Endothelial cell of umbilical vein (primary cell): ENCODE measurements at regions not wholly inside any gene's neighbourhood (a gene's known extent, or its start where the extent isn't known, plus 50 kb on each side); places are given as distances from the start of the nearest gene placed in this dataset.
A peak's percentile ranks its signal among the peaks of the same experiment; 100 is the strongest.

ENCODE experiments used
- CTCF ChIP-seq, 2 donors: IDR thresholded peaks; 1 replicate in 1 of 2; 2 replicates in 1 of 2; pipeline ENCODE4 v1.5.1; 2011; ENCODE audit warnings: low read length in 2 of 2, mild to moderate bottlenecking in 2 of 2, moderate library complexity in 2 of 2, control low read depth in 1 of 2, inconsistent platforms in 1 of 2, low read depth in 1 of 2; ENCODE audit not compliant: insufficient read depth in 1 of 2; ENCODE audit errors: extremely low read depth in 1 of 2
- EZH2 ChIP-seq: IDR thresholded peaks from 2 replicates; pipeline ENCODE4 v1.6.1; 2012; ENCODE audit warnings: borderline replicate concordance, low read depth, mild to moderate bottlenecking, moderate library complexity, low read length, inconsistent platforms; ENCODE audit not compliant: severe bottlenecking
- MAX ChIP-seq: IDR thresholded peaks from 2 replicates; pipeline ENCODE4 v1.6.1; 2011; ENCODE audit not compliant: insufficient read depth, insufficient read length
- POLR2A ChIP-seq: IDR thresholded peaks from 2 replicates; pipeline ENCODE4 v1.6.1; 2012; ENCODE audit warnings: low read depth, mild to moderate bottlenecking, control low read depth, low read length

- TF ChIP-seq CTCF (IDR thresholded peaks at IDR 0.05; ENCODE audit: extremely low read depth in 1 of 2, insufficient read depth in 1 of 2, low read depth in 1 of 2, low read length in 2 of 2), result peak; percentile 9 to 51
- no peak for TF ChIP-seq POLR2A
- no peak for TF ChIP-seq EZH2
- no peak for TF ChIP-seq MAX
These were observed 1109.7 kb downstream of the SOCS6 start for GRCh38 chr18:71398531-71398930.
